ENCODE measurements at regions not wholly inside any gene's neighbourhood (a gene's known extent, or its start where the extent isn't known, plus 50 kb on each side); places are given as distances from the start of the nearest gene placed in this dataset.

GRCh38 chr5:28714907-28715698 lies 1676.7 kb upstream of the CDH9 start:
- TF ChIP-seq POLR2AphosphoS5 (IDR thresholded peaks at IDR 0.05; ENCODE audit: insufficient read depth, low read depth, low read length) (no peak), MYC (IDR thresholded peaks at IDR 0.05; ENCODE audit: low read depth, low read length) (no peak), MAX (IDR thresholded peaks at IDR 0.05; ENCODE audit: insufficient read depth, insufficient read length) (no peak), FOS (IDR thresholded peaks at IDR 0.05; ENCODE audit: borderline replicate concordance, insufficient read depth, low read length) (no peak), GATA2 (IDR thresholded peaks at IDR 0.05; ENCODE audit: insufficient read depth, insufficient read length, low read depth, low read length) (no peak), CTCF (IDR thresholded peaks at IDR 0.05; ENCODE audit: extremely low read depth in 1 of 2, insufficient read depth in 1 of 2, low read depth in 1 of 2, low read length in 2 of 2) (no peak), POLR2A (IDR thresholded peaks at IDR 0.05; ENCODE audit: low read depth, low read length) (no peak), JUN (IDR thresholded peaks at IDR 0.05; ENCODE audit: borderline replicate concordance, insufficient read depth, insufficient read length, low read depth) (no peak), EZH2 (IDR thresholded peaks at IDR 0.05; ENCODE audit: borderline replicate concordance, low read depth, low read length, severe bottlenecking) (no peak)
- DNase-seq (ENCODE audit: low read depth, low spot score) (no peak), FAIRE-seq (no peak)
- Histone ChIP-seq H3K9ac (replicated peaks; ENCODE audit: extremely low read depth, insufficient read depth, low read length) (no peak overlapping the region), H3K4me1 (ENCODE audit: control insufficient read depth, extremely low read depth, insufficient read depth, low read length) (no peaks in the 10 kb centered on the region), H3K27ac (ENCODE audit: insufficient read depth, low read depth, low read length) (no peak overlapping the region), H3K9me3 (replicated peaks; ENCODE audit: control insufficient read depth, insufficient read depth, low read length) (no peaks in the 10 kb centered on the region), H3K4me3 (replicated peaks in 1 of 3; ENCODE audit: insufficient read depth in 1 of 3, low read depth in 1 of 3, low read length in 3 of 3) (no peak overlapping the region), H4K20me1 (replicated peaks; ENCODE audit: control insufficient read depth, extremely low read depth, insufficient read depth, low read length) (no peaks in the 10 kb centered on the region), H3K9me1 (replicated peaks; ENCODE audit: control insufficient read depth, extremely low read depth, insufficient read depth, low read length) (no peaks in the 10 kb centered on the region), H3K27me3 (ENCODE audit: control insufficient read depth in 2 of 2, insufficient read depth in 2 of 2, low read length in 2 of 2) (no peaks in the 10 kb centered on the region), H3K79me2 (ENCODE audit: control insufficient read depth, insufficient read depth, low read length) (no peaks in the 10 kb centered on the region), H3K36me3 (ENCODE audit: control insufficient read depth in 2 of 2, extremely low read depth in 1 of 2, insufficient read depth in 2 of 2, low read length in 2 of 2) (no peaks in the 10 kb centered on the region), H3K4me2 (ENCODE audit: insufficient read depth, low read length) (no peak overlapping the region), H2AFZ (ENCODE audit: low read depth, low read length) (no peak overlapping the region)
- dilution Hi-C loops (cut with MboI; ENCODE audit: extremely low pct_ligation_motif_present, low sequenced_read_pairs) (no loop called here), intact Hi-C loops (cut with micrococcal nuclease) (no loop called here)
- CTCF ChIA-PET: no interaction called here
- no TSS peak for BruUV-seq (replicated peaks)
- POLR2A ChIA-PET: no interaction called here

Data from endothelial cell of umbilical vein (primary cell).